Gastrocnemius medialis (tissue), 4 donors: ENCODE measurements at regions not wholly inside any gene's neighbourhood (a gene's known extent, or its start where the extent isn't known, plus 50 kb on each side); places are given as distances from the start of the nearest gene placed in this dataset.

Experiments
- ATAC-seq, 2 donors: fragments of 150-250 bp; one replicate each; pipeline ENCODE4 v1.9.1; 2016
- DNase-seq, 2 donors: peaks; one replicate each; pipeline ENCODE4 v3.0.0-alpha.2; 2019
- H3K27ac ChIP-seq, 4 donors: fragments of 200-600 bp; sonication (generic); 1 replicate in 1 of 4; 2 replicates in 3 of 4; pipeline ENCODE4 v1.5.1; 2016 to 2018; ENCODE audit warnings: mild to moderate bottlenecking in 2 of 4, moderate library complexity in 1 of 4
- H3K27me3 ChIP-seq, 3 donors: fragments of 200-600 bp; sonication (generic) in 2 of 3; 1 replicate in 1 of 3; 2 replicates in 2 of 3; pipeline versions ENCODE4 v1.5.1 to v1.6.0; 2016 to 2019; ENCODE audit warnings: mild to moderate bottlenecking in 1 of 3, moderate library complexity in 1 of 3
- H3K36me3 ChIP-seq, 2 donors: fragments of 200-600 bp; sonication (generic) in 1 of 2; one replicate each; pipeline ENCODE4 v1.5.1; 2017 to 2018
- H3K4me1 ChIP-seq, 2 donors: fragments of 200-600 bp; sonication (generic) in 1 of 2; one replicate each; pipeline ENCODE4 v1.5.1; 2016 to 2017; ENCODE audit warnings: mild to moderate bottlenecking in 2 of 2
- H3K4me3 ChIP-seq, 4 donors: fragments of 200-600 bp; sonication (generic) in 3 of 4; 1 replicate in 1 of 4; 2 replicates in 3 of 4; pipeline ENCODE4 v1.5.1; 2016 to 2019; ENCODE audit warnings: mild to moderate bottlenecking in 2 of 4
- H3K9me3 ChIP-seq, 3 donors: fragments of 200-600 bp; sonication (generic) in 2 of 3; 1 replicate in 1 of 3; 2 replicates in 2 of 3; pipeline ENCODE4 v1.5.1; 2016 to 2019
- CTCF ChIP-seq, 5 experiments: fragments of 450-650 bp in 3 of 5; fragments of 200-600 bp in 2 of 5; sonication (generic) in 2 of 5; IDR thresholded peaks in 4 of 5; conservative IDR thresholded peaks in 1 of 5; 1 replicate in 4 of 5; 2 replicates in 1 of 5; pipeline ENCODE4 v1.5.1; 2016 to 2019; ENCODE audit warnings: antibody characterized with exemption in 5 of 5, mild to moderate bottlenecking in 3 of 5, moderate library complexity in 3 of 5
- POLR2A ChIP-seq, 2 donors: fragments of 450-650 bp; IDR thresholded peaks; one replicate each; pipeline ENCODE4 v1.6.1; 2017; ENCODE audit warnings: antibody characterized with exemption in 2 of 2, mild to moderate bottlenecking in 2 of 2, moderate library complexity in 2 of 2
- in situ Hi-C, 4 donors: fragments of 200-750 bp; cut with MboI; loops; one replicate each; pipeline versions ENCODE4 v1.15.0 to v1.8.0; 2017; ENCODE audit warnings: low sequenced_read_pairs in 4 of 4
- intact Hi-C: fragments of 100-400 bp; cut with DNase I; formaldehyde crosslinking; loops from one replicate; pipeline ENCODE4 v1.15.1; 2023; ENCODE audit warnings: low total_unique reads

GRCh38 chr17:74123350-74123749, 80.1 kb upstream of the RPL38 start:
- Histone ChIP-seq H3K9me3 (no peaks in the 10 kb centered on the region), H3K4me1 (no peaks in the 10 kb centered on the region), H3K4me3 (no peak overlapping the region), H3K27ac (no peak overlapping the region), H3K36me3 (no peaks in the 10 kb centered on the region), H3K27me3 (peaks cover 0 to 2% (median 0%) of the 10 kb centered on the region in 3 donors)
- no peak for TF ChIP-seq POLR2A (IDR thresholded peaks at IDR 0.05)
- no peak for TF ChIP-seq CTCF (IDR thresholded peaks at IDR 0.05 in 4 of 5, conservative IDR thresholded peaks at IDR 0.05 in 1 of 5)
- DNase-seq (no peak), ATAC-seq (no peak)
- intact Hi-C loops, result no loop called here
- in situ Hi-C loops, result no loop called here

GRCh38 chr17:74123866-74124444, 79.5 kb upstream of the RPL38 start:
- in situ Hi-C loops, result no loop called here
- Histone ChIP-seq H3K36me3 (no peaks in the 10 kb centered on the region), H3K27ac (no peak overlapping the region), H3K4me1 (no peaks in the 10 kb centered on the region), H3K9me3 (no peaks in the 10 kb centered on the region), H3K4me3 (no peak overlapping the region), H3K27me3 (peaks cover 0 to 2% (median 0%) of the 10 kb centered on the region in 3 donors)
- intact Hi-C loops, result no loop called here
- TF ChIP-seq CTCF (IDR thresholded peaks at IDR 0.05 in 4 of 5, conservative IDR thresholded peaks at IDR 0.05 in 1 of 5) (no peak), POLR2A (IDR thresholded peaks at IDR 0.05) (no peak)
- DNase-seq (no peak), ATAC-seq (no peak)

GRCh38 chr17:74125156-74125555, 78.3 kb upstream of the RPL38 start:
- H3K27me3 ChIP-seq, result peaks cover 0 to 2% (median 0%) of the 10 kb centered on the region in 3 donors
- in situ Hi-C loops, result no loop called here
- H3K4me3 ChIP-seq, result no peak overlapping the region

GRCh38 chr17:74126179-74126900, 77.1 kb upstream of the RPL38 start:
- TF ChIP-seq CTCF (IDR thresholded peaks at IDR 0.05 in 4 of 5, conservative IDR thresholded peaks at IDR 0.05 in 1 of 5) (no peak), POLR2A (IDR thresholded peaks at IDR 0.05) (no peak)
- no peak for DNase-seq
- Histone ChIP-seq H3K36me3 (no peaks in the 10 kb centered on the region), H3K27ac (no peak overlapping the region), H3K27me3 (peaks cover 0 to 10% (median under 1%) of the 10 kb centered on the region in 3 donors), H3K9me3 (no peaks in the 10 kb centered on the region), H3K4me3 (no peak overlapping the region), H3K4me1 (no peaks in the 10 kb centered on the region)
- intact Hi-C loops, result no loop called here
- in situ Hi-C loops, result no loop called here
- no peak for ATAC-seq

More at GRCh38 chr17:74125156-74125555, 78.3 kb upstream of the RPL38 start:
- H3K9me3 ChIP-seq, result no peaks in the 10 kb centered on the region
- DNase-seq, result no peak
- intact Hi-C loops, result no loop called here
- TF ChIP-seq CTCF (IDR thresholded peaks at IDR 0.05 in 4 of 5, conservative IDR thresholded peaks at IDR 0.05 in 1 of 5) (no peak), POLR2A (IDR thresholded peaks at IDR 0.05) (no peak)
- H3K4me1 ChIP-seq, result no peaks in the 10 kb centered on the region
- no peak for ATAC-seq
- H3K36me3 ChIP-seq, result no peaks in the 10 kb centered on the region
- H3K27ac ChIP-seq, result no peak overlapping the region
